Omental fat pad (tissue), 3 donors: ENCODE measurements at regions not wholly inside any gene's neighbourhood (a gene's known extent, or its start where the extent isn't known, plus 50 kb on each side); places are given as distances from the start of the nearest gene placed in this dataset.
"Not testable (repeated sequence)": the region's sequence is repeated elsewhere in the genome, so short reads cannot be mapped to it uniquely, and the experiment has no call there.

Experiments
- ATAC-seq: fragments of 150-250 bp; one replicate; pipeline ENCODE4 v1.9.1; 2016; ENCODE audit warnings: mild to moderate bottlenecking, moderate library complexity; ENCODE audit not compliant: low FRiP score
- DNase-seq: peaks from one replicate; pipeline ENCODE4 v3.0.0-alpha.2; 2019; ENCODE audit warnings: low spot score
- TF ChIP-seq, protein P1 (sequence below), 3 donors: fragments of 450-650 bp; IDR thresholded peaks; one replicate each; pipeline ENCODE4 v1.5.1; 2016 to 2017; ENCODE audit warnings: antibody characterized with exemption in 3 of 3, mild to moderate bottlenecking in 3 of 3, moderate library complexity in 2 of 3

DNA sequence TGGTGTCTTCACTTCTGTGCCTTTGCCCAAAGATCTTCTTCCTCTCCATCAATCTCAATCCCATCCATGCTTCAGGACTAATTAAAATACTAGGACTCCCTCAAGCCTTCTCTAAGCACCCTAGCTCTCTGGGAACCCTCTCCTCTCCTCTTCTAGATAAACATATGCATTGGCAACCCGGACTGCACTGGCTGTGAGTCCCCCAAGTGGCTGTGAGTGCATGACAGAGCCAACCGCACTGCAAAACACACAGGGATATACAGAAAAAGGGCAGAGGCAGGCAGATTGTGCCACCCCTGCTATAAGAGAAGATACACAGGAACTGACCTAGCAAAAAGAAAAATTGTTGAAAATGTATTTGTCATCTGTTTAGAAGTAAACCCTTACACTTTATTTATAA is 457.1 kb downstream of the MFSD1 start:
- DNase-seq (no peak), ATAC-seq (no peak)
- TF ChIP-seq, protein P1, sequence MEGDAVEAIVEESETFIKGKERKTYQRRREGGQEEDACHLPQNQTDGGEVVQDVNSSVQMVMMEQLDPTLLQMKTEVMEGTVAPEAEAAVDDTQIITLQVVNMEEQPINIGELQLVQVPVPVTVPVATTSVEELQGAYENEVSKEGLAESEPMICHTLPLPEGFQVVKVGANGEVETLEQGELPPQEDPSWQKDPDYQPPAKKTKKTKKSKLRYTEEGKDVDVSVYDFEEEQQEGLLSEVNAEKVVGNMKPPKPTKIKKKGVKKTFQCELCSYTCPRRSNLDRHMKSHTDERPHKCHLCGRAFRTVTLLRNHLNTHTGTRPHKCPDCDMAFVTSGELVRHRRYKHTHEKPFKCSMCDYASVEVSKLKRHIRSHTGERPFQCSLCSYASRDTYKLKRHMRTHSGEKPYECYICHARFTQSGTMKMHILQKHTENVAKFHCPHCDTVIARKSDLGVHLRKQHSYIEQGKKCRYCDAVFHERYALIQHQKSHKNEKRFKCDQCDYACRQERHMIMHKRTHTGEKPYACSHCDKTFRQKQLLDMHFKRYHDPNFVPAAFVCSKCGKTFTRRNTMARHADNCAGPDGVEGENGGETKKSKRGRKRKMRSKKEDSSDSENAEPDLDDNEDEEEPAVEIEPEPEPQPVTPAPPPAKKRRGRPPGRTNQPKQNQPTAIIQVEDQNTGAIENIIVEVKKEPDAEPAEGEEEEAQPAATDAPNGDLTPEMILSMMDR (IDR thresholded peaks at IDR 0.05) = no peak

DNA sequence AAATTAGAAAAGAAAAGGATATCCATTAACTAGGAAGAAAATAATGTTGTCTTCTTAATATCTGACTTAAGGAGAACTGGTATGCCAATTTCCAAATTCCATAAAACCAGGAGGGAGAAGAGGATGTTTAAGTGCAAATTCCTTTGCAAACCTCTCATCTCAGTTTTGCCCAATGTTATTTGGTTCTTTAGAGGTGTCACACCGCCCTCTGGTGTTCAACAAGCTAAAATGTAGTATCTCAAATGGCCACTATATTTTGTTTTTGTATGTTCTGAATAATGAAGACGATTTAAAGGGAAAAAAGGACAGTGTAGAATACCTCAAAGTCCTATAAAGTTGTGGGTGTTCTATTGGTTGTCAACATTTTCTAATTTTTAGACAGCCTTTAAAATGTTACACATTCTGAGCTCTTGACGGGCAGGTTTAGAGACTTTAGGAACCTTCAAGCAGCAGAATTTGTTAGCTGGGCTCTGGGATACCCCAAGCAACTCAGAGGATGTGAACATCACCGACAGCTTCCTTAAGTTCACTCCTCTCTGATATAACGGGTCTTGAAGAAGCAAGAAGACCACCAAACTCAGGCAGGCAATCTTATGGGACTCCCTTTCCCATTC is 458.3 kb downstream of the MFSD1 start:
- ATAC-seq = no peak
- TF ChIP-seq, protein P1 (IDR thresholded peaks at IDR 0.05) = no peak
- DNase-seq = no peak

DNA sequence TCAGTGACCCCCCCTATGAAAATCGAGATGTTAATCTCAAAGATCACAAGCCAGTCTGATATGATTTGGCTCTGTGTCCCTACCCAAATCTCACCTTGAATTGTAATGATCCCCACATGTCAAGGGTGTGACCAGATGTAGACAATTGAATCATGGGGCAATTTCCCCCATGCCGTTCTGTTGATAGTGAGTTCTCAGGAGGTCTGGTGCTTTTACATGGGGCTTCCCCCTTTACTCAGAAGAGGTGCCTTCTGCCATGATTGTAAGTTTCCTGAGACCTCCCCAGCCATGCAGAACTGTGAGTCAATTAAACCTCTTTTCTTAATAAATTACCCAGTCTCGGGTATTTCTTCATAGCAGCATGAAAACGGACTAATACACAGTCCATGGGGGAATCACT is 459.5 kb downstream of the MFSD1 start:
- ATAC-seq, DNase-seq: not testable (repeated sequence)

DNA sequence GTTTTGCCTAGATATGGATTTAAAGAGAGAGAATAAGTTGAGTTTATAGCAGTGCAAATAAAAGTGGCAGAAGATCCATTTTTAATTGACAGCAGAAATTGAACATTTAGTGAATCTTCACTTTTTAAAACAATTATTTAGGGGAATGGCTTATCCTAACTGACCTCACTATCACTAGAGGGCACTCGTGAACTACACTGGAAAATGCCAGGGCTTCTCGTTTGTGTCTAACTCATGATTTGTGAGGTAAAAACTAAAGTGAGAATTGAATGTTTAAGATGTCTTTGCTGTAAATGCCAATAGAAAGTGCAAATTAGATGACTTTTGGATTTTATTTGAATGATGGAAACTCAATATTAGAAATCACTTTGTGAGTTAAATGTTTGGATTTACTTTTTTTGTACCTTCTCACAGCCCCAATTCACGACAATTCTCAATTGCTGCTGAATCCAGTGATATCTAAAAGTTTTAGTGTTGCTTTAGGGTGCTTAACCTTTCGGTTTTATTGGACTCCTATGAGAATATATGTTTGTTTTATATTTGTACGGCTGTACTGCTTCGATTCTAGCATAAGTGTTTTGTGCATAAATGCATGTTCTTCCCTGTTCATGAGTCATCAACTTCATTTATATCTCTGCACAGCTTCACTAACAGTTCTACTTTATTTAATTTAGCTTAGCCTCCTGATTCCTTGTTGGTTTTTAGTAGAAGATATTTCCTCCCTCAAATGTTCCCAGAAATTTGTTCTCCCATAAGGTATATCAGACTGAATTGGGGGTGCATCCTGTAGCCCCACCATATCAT is 462.1 kb downstream of the MFSD1 start:
- DNase-seq (no peak), ATAC-seq (no peak)
- TF ChIP-seq, protein P1 (IDR thresholded peaks at IDR 0.05) = no peak

DNA sequence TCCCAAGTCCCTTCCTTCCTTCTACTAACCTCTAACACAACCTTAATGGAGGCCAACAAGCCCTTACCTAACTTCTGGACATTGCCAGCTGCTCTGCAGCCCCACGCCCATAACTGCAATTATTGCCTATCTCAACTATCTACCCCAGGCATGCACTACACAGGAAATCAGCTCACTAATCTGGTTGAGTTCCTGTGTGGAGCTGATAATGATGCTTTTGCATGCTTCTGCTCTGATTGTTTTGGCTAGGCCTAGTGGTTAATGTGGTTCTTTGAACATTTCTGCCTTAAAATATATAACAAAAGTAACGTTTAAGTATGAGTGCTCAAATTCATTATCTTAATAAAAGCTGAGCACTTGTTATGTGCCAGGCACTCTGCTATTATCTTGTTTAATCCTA is 463.9 kb downstream of the MFSD1 start:
- TF ChIP-seq, protein P1 (IDR thresholded peaks at IDR 0.05) = no peak
- DNase-seq (no peak), ATAC-seq (no peak)

DNA sequence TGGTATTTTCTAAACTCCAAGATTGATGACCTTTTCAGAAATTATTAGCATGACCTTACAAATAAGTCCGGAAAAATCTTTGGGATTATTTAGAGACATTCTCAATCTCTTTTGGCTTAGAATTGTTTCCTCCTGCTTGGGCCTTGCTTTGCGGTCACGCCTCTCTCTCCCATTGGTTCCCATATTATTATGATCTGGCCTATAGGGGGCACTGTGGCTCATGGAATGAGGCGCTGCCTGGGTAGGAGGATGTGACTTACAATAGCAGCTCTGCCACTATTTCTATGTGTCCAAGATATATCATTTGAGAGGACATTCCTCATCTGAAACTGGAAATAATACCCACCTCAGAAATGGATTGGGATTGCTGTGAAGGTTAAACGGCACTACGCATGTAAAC is 464.9 kb downstream of the MFSD1 start:
- no peak for ATAC-seq
- DNase-seq = no peak

DNA sequence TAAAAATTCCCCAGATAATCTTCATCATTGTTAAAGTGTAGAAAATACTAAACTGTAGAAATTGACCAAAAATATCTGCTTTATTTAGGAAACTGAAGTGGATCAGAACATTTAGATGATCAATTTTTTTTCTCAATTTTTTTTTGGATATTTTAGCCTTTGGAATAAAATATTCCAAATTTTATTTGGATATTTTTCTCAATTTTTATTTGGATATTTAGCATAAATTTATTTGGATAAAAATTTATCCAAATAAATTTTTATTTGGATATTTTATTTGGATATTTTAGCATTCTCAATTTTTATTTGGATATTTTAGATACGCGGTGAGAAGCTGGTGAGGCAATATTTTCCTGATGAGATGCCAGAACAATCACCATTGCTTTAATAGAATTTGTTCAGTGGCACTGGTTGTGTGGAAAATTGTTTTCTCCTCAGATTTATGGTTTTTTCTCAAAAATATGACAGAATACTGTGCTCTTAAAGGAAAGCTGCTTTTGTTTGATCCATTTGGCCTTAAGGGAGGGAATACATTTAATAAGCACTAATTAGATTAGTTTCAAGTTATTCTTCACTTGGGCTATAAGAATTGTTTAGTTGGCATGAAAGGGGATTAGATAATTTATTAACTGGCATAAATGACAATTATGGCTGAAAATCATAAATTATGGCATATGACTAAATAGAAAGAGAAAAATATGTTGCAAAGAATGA is 470.1 kb downstream of the MFSD1 start:
- no peak for ATAC-seq
- TF ChIP-seq, protein P1 (IDR thresholded peaks at IDR 0.05) = no peak
- no peak for DNase-seq

More for the DNA sequence above, 464.9 kb downstream of the MFSD1 start:
- TF ChIP-seq, protein P1 (IDR thresholded peaks at IDR 0.05) = no peak
